ENCODE measurements at regions not wholly inside any gene's neighbourhood (a gene's known extent, or its start where the extent isn't known, plus 50 kb on each side); places are given as distances from the start of the nearest gene placed in this dataset.

DNA sequence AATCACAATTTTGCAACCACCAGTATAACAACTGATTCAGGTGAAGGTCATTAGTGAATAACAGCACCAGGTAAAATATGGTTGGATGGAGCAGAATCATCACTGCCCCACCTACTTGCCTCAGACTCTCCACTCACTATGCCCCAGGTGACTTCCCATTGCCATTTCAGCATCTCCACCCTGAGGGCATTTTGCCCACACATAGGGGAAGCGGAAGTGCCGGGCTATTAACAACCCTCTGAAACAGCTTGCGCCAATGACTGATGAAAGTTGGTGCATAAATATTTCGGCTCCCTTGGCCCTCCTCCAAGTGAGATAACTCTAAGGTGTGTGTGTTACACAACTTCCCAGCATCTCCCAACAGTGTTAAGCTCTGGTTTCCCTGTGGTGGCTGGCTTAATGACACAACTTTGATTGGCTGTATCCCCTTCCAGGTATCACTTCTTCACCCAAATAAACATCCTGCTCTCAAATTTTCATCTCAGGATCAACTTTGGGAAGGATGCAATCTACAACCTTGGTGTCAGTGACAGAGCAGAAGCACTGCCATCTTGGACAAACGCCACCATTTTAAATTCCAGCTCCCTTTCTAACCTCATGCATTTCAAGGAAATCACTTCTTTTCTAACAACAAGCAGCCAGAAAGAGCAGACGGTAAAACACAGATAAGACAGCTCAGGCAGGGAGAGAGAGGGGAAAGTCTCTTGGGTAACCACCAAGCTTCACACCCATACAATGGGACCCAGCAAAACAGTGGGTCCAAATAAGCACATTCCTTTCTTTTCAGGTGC is 73.6 kb upstream of the PPP2R5C start (continued):
- TF ChIP-seq, protein P1, sequence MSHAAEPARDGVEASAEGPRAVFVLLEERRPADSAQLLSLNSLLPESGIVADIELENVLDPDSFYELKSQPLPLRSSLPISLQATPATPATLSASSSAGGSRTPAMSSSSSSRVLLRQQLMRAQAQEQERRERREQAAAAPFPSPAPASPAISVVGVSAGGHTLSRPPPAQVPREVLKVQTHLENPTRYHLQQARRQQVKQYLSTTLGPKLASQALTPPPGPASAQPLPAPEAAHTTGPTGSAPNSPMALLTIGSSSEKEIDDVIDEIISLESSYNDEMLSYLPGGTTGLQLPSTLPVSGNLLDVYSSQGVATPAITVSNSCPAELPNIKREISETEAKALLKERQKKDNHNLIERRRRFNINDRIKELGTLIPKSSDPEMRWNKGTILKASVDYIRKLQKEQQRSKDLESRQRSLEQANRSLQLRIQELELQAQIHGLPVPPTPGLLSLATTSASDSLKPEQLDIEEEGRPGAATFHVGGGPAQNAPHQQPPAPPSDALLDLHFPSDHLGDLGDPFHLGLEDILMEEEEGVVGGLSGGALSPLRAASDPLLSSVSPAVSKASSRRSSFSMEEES (CRISPR knock-in tag; IDR thresholded peaks at IDR 0.05), result no peak
- TF ChIP-seq SMAD4 (CRISPR knock-in tag; conservative IDR thresholded peaks at IDR 0.05) (peak; percentile 98), ZNF212 (CRISPR knock-in tag; IDR thresholded peaks at IDR 0.05) (no peak), MIER1 (IDR thresholded peaks at IDR 0.05; ENCODE audit: low read depth) (no peak), SMARCC2 (IDR thresholded peaks at IDR 0.05; ENCODE audit: low read depth) (no peak), POLR2B (IDR thresholded peaks at IDR 0.05; ENCODE audit: low read depth, partially characterized antibody) (no peak), NCOA1 (IDR thresholded peaks at IDR 0.05; ENCODE audit: low read depth) (no peak), ZNF41 (CRISPR knock-in tag; conservative IDR thresholded peaks at IDR 0.05) (peak; percentile 78), CHD1 (IDR thresholded peaks at IDR 0.05; ENCODE audit: low read length) (no peak), MEF2D (tag; conservative IDR thresholded peaks at IDR 0.05; ENCODE audit: low read depth) (no peak), ZNF23 (CRISPR knock-in tag; IDR thresholded peaks at IDR 0.05) (peak; percentile 84), NR4A1 (CRISPR knock-in tag; IDR thresholded peaks at IDR 0.05) (no peak), NR4A1 (tag; IDR thresholded peaks at IDR 0.05) (peak; percentile 96), RBM15 (IDR thresholded peaks at IDR 0.05; ENCODE audit: insufficient read depth, low read length) (no peak), EGR1 (conservative IDR thresholded peaks at IDR 0.05) (no peak), PHTF2 (CRISPR knock-in tag; IDR thresholded peaks at IDR 0.05) (no peak), HDAC3 (IDR thresholded peaks at IDR 0.05; ENCODE audit: borderline replicate concordance, partially characterized antibody) (no peak), IRF2 (CRISPR knock-in tag; IDR thresholded peaks at IDR 0.05) (no peak), ZBED1 (IDR thresholded peaks at IDR 0.05) (no peak)
- TF ChIP-seq, protein P2, sequence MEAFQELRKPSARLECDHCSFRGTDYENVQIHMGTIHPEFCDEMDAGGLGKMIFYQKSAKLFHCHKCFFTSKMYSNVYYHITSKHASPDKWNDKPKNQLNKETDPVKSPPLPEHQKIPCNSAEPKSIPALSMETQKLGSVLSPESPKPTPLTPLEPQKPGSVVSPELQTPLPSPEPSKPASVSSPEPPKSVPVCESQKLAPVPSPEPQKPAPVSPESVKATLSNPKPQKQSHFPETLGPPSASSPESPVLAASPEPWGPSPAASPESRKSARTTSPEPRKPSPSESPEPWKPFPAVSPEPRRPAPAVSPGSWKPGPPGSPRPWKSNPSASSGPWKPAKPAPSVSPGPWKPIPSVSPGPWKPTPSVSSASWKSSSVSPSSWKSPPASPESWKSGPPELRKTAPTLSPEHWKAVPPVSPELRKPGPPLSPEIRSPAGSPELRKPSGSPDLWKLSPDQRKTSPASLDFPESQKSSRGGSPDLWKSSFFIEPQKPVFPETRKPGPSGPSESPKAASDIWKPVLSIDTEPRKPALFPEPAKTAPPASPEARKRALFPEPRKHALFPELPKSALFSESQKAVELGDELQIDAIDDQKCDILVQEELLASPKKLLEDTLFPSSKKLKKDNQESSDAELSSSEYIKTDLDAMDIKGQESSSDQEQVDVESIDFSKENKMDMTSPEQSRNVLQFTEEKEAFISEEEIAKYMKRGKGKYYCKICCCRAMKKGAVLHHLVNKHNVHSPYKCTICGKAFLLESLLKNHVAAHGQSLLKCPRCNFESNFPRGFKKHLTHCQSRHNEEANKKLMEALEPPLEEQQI (IDR thresholded peaks at IDR 0.05), result no peak
- TF ChIP-seq, protein P3, sequence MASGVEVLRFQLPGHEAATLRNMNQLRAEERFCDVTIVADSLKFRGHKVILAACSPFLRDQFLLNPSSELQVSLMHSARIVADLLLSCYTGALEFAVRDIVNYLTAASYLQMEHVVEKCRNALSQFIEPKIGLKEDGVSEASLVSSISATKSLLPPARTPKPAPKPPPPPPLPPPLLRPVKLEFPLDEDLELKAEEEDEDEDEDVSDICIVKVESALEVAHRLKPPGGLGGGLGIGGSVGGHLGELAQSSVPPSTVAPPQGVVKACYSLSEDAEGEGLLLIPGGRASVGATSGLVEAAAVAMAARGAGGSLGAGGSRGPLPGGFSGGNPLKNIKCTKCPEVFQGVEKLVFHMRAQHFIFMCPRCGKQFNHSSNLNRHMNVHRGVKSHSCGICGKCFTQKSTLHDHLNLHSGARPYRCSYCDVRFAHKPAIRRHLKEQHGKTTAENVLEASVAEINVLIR (CRISPR knock-in tag; IDR thresholded peaks at IDR 0.05), result peak; percentile 67
- TF ChIP-seq, protein P4, sequence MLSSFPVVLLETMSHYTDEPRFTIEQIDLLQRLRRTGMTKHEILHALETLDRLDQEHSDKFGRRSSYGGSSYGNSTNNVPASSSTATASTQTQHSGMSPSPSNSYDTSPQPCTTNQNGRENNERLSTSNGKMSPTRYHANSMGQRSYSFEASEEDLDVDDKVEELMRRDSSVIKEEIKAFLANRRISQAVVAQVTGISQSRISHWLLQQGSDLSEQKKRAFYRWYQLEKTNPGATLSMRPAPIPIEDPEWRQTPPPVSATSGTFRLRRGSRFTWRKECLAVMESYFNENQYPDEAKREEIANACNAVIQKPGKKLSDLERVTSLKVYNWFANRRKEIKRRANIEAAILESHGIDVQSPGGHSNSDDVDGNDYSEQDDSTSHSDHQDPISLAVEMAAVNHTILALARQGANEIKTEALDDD (IDR thresholded peaks at IDR 0.05), result no peak
- TF ChIP-seq, protein P5, sequence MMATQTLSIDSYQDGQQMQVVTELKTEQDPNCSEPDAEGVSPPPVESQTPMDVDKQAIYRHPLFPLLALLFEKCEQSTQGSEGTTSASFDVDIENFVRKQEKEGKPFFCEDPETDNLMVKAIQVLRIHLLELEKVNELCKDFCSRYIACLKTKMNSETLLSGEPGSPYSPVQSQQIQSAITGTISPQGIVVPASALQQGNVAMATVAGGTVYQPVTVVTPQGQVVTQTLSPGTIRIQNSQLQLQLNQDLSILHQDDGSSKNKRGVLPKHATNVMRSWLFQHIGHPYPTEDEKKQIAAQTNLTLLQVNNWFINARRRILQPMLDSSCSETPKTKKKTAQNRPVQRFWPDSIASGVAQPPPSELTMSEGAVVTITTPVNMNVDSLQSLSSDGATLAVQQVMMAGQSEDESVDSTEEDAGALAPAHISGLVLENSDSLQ (IDR thresholded peaks at IDR 0.05), result no peak

All from K562 (cell line).